Heart left ventricle (tissue), 16 donors: ENCODE measurements at regions not wholly inside any gene's neighbourhood (a gene's known extent, or its start where the extent isn't known, plus 50 kb on each side); places are given as distances from the start of the nearest gene placed in this dataset.

Source experiments
- ATAC-seq, 4 donors: fragments of 200-7000 bp; cut with Tn5 transposase; one replicate each; pipeline ENCODE4 v1.9.1; 2020 to 2022; ENCODE audit warnings: moderate library complexity in 4 of 4, mild to moderate bottlenecking in 3 of 4, moderate number of reproducible peaks in 1 of 4
- DNase-seq, 5 donors: peaks; one replicate each; pipeline ENCODE4 v3.0.0-alpha.2; 2020
- H3K27ac ChIP-seq, 12 donors: fragments of 200-600 bp; sonication (generic) in 4 of 12; one replicate each; pipeline versions ENCODE4 v1.5.0 to v1.8.0; 2016 to 2022; ENCODE audit warnings: mild to moderate bottlenecking in 2 of 12
- H3K27me3 ChIP-seq, 9 donors: fragments of 200-600 bp; sonication (generic) in 2 of 9; one replicate each; pipeline versions ENCODE4 v1.5.1 to v1.8.0; 2016 to 2022; ENCODE audit warnings: mild to moderate bottlenecking in 3 of 9
- H3K36me3 ChIP-seq, 9 donors: fragments of 200-600 bp; sonication (generic) in 2 of 9; one replicate each; pipeline versions ENCODE4 v1.5.0 to v1.8.0; 2018 to 2022; ENCODE audit warnings: mild to moderate bottlenecking in 2 of 9
- H3K4me1 ChIP-seq, 12 donors: fragments of 200-600 bp; sonication (generic) in 4 of 12; one replicate each; pipeline versions ENCODE4 v1.5.0 to v1.8.0; 2016 to 2022; ENCODE audit warnings: mild to moderate bottlenecking in 3 of 12
- H3K4me3 ChIP-seq, 12 donors: fragments of 200-600 bp; sonication (generic) in 4 of 12; one replicate each; pipeline versions ENCODE4 v1.5.0 to v1.8.0; 2017 to 2022; ENCODE audit warnings: mild to moderate bottlenecking in 9 of 12, moderate library complexity in 4 of 12
- H3K9me3 ChIP-seq, 12 donors: fragments of 200-600 bp; sonication (generic) in 4 of 12; one replicate each; pipeline versions ENCODE4 v1.5.0 to v1.8.0; 2016 to 2022; ENCODE audit warnings: mild to moderate bottlenecking in 1 of 12
- POLR2A ChIP-seq, 2 donors: fragments of 450-650 bp; IDR thresholded peaks; one replicate each; pipeline ENCODE4 v1.6.1; 2017; ENCODE audit warnings: antibody characterized with exemption in 2 of 2, mild to moderate bottlenecking in 2 of 2, moderate library complexity in 2 of 2
- WGBS, 4 donors: extraction: QIAGEN DNeasy Blood & Tissue Kit in 2 of 4; methylation state at CpG; one replicate each; pipeline versions ENCODE4 v1.1.5 to v1.1.7; 2013 to 2018; 5-methylcytosine and 5-hydroxymethylcytosine counted together
- intact Hi-C, 10 donors: fragments of 100-400 bp; cut with DNase I; formaldehyde crosslinking; loops; one replicate each; pipeline versions ENCODE4 v1.11.1 to v1.14.2; 2022
- TF ChIP-seq, protein P1 (sequence below), 12 donors: fragments of 200-600 bp; sonication (generic) in 4 of 12; IDR thresholded peaks; one replicate each; pipeline versions ENCODE4 v1.5.0 to v1.8.0; 2018 to 2022; ENCODE audit warnings: antibody characterized with exemption in 12 of 12, mild to moderate bottlenecking in 5 of 12
- donor health status: ischemic (EF 13 %, LVEDD 7.1; RV severe dilation, severe dysfunction).
- donor health status: healthy with polysubstance abuse.
- donor health status: DM: no; HTN: yes; CAD: no.
- donor health status: DM: no; HTN: no; CAD: no.
- donor health status: ischemic (EF 25% LVEDD 6.9; RV normal size, moderate dysfunction).
- donor health status: ischemic (EF 25% LVEDD 5.7; RV mildly dilated, moderate dysfunction).
- donor health status: healthy.
- donor health status: DM: yes; HTN: yes; CAD: no.
- donor health status: ischemic (EF 35%, LVEDD 5.7; RV mildly dilated, moderate dysfunction).
- donor health status: nonischemic (EF 11% LVEDD 7.7; RV severe dilation, severe dysfunction).
- donor health status: DM: yes; HTN: yes; CAD: no.
- donor health status: PGD.
- donor health status: ischemic (EF 29% LVEDD 5.4; RV normal size, mild dysfunction).
- donor health status: nonischemic (EF 23%, LVEDD 6.1; RV moderate dilation, normal function).

DNA sequence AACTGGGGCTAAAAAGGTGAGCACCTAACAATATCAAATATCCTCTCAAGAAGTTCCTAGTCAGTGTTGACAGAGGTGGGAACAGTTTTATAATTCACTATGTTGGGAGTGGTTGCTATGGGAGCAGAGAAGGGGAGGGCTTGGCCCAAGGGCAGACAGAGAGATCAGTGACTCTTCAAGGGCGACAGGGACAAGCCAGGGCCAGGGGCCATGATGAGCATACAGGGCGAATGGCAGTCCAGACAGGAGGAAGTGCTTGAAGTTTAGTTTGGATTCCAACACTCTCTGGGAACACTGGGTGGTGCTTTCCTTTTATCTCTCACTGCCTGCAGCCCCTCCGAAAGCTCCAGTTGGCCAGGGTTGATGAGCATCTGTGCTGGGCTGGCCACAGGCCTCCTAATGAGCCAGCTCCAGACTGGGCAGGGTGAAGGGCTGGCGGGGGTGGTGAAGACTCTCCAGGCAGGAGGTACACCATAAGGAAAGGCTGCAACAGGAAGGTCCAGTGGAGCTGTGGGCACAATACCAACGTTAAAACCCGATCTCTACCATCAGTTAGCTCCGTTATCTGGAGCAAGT, 111.3 kb downstream of the TMEM174 start:
- H3K27me3 ChIP-seq, result peaks cover 0 to 51% (median 4%) of the 10 kb centered on the region in 9 donors
- 65 to 84% (median 72%) methylated on average over 6 to 7 of the region's 7 CpGs for WGBS, 4 donors
- no peak overlapping the region for H3K27ac ChIP-seq
- ATAC-seq (no peak), DNase-seq (no peak)
- H3K9me3 ChIP-seq, result peaks cover 0 to 7% (median 0%) of the 10 kb centered on the region in 12 donors
- H3K4me1 ChIP-seq, result peaks cover 0 to 14% (median 0%) of the 10 kb centered on the region in 12 donors
- H3K4me3 ChIP-seq, result no peak overlapping the region
- H3K36me3 ChIP-seq, result no peaks in the 10 kb centered on the region
- no peak for TF ChIP-seq POLR2A (IDR thresholded peaks at IDR 0.05)
- intact Hi-C loops, result no loop called here

DNA sequence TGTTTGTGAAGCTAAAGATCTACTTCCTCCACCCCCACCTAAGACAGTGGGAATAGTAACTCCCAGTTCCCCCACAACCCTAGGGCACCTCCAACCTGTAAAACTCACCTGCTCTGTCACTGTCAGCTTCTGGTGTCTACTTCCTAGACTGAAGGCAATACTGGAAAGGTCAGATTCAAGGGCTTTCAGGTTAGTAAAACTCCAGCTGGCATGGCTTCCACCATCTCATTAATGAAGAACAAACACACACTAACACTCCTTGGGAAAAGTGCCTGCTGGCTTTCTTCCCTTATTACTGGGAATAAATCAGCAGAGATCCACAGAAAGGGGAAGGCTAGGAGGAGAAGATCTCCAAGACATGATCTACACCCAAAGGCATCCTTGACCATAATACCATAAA, 109.9 kb downstream of the TMEM174 start:
- TF ChIP-seq, protein P1, sequence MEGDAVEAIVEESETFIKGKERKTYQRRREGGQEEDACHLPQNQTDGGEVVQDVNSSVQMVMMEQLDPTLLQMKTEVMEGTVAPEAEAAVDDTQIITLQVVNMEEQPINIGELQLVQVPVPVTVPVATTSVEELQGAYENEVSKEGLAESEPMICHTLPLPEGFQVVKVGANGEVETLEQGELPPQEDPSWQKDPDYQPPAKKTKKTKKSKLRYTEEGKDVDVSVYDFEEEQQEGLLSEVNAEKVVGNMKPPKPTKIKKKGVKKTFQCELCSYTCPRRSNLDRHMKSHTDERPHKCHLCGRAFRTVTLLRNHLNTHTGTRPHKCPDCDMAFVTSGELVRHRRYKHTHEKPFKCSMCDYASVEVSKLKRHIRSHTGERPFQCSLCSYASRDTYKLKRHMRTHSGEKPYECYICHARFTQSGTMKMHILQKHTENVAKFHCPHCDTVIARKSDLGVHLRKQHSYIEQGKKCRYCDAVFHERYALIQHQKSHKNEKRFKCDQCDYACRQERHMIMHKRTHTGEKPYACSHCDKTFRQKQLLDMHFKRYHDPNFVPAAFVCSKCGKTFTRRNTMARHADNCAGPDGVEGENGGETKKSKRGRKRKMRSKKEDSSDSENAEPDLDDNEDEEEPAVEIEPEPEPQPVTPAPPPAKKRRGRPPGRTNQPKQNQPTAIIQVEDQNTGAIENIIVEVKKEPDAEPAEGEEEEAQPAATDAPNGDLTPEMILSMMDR (IDR thresholded peaks at IDR 0.05), result no peak
- no peak for TF ChIP-seq POLR2A (IDR thresholded peaks at IDR 0.05)

DNA sequence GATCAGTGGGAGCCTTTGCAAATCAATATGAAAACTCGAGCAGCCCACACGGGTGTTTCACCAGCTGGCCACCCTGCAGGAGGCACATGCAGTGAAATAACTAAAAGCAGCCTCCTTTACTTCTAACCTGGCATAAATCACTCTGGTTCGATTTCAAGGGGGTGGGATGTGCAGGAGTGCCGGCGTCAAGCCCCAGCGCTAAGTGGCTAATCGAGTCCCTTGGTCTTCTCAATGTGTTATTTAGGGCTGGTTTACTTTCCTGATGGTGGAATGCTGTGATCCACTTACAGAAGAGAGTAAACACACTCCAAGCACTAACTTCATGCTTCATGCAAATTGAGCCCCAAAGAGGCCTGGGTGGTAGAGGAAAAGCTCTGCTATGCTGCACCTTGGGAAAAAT, 109.4 kb downstream of the TMEM174 start:
- Histone ChIP-seq H3K4me3 (no peak overlapping the region), H3K4me1 (peaks cover 0 to 14% (median 0%) of the 10 kb centered on the region in 12 donors), H3K27ac (no peak overlapping the region), H3K27me3 (peaks cover 0 to 63% (median 3%) of the 10 kb centered on the region in 9 donors), H3K9me3 (peaks cover 0 to 7% (median 0%) of the 10 kb centered on the region in 12 donors), H3K36me3 (no peaks in the 10 kb centered on the region)
- TF ChIP-seq, protein P1 (IDR thresholded peaks at IDR 0.05), result no peak
- TF ChIP-seq POLR2A (IDR thresholded peaks at IDR 0.05), result no peak
- DNase-seq (no peak), ATAC-seq (no peak)
- 65 to 80% (median 72%) methylated on average over 7 of the region's 7 CpGs for WGBS, 4 donors
- intact Hi-C loops, result no loop called here

More for the DNA sequence above, 109.9 kb downstream of the TMEM174 start:
- peaks cover 0 to 7% (median 0%) of the 10 kb centered on the region in 12 donors for H3K9me3 ChIP-seq
- no peak for DNase-seq
- H3K27me3 ChIP-seq, result peaks cover 0 to 59% (median 3%) of the 10 kb centered on the region in 9 donors
- no peak overlapping the region for H3K4me3 ChIP-seq
- intact Hi-C loops, result no loop called here
- H3K4me1 ChIP-seq, result peaks cover 0 to 14% (median 0%) of the 10 kb centered on the region in 12 donors
- no peaks in the 10 kb centered on the region for H3K36me3 ChIP-seq
- H3K27ac ChIP-seq, result no peak overlapping the region
- ATAC-seq, result no peak

DNA sequence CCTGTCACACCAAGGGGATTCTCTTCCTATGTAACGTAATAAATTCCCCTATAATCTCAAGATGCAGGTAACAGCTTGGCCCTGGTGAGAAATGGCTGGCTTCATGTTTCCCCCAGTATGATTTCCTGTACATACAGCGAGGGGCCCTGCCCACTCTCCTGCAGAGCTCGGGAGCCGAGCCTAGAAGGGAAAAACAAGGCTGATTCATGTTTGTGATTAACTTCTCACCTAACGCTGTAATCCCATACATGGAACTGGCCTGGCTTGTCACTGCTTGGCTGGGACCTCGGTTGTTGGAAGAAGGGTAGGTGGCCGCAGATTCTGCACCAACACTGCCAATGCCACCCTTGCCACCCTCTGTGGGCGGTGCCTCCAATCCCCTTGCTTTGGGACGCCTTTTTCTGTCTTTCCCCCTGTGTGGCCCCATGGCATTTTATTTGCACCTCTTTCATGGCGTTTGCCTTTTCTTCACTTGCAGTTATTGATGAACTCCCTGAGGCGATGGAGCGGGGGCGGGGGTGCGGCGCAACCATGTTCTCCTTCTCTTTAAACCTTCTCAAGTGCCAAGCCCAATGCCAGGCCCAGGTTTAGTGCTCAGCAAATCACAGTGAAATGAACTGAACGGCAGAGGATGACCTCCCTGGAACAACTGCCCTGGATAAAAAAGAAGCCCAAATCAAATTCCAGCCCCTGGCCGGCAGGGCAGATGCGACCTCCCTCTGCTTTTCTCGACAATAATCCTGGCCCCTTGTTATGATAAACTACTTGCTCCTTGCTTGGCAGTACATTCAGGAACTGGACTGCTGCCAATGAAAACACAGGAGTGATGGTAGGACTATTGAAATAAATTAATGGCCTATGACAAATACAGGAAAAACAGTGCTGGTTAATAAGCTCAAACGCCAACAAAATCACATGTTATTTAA, 108.1 kb downstream of the TMEM174 start:
- peak in 3 of 5 donors; percentile 41 to 42 (median 42) for DNase-seq

More for the DNA sequence above, 108.1 kb downstream of the TMEM174 start:
- Histone ChIP-seq H3K4me1 (peaks cover 0 to 14% (median 0%) of the 10 kb centered on the region in 12 donors), H3K4me3 (no peak overlapping the region), H3K9me3 (no peaks in the 10 kb centered on the region), H3K36me3 (no peaks in the 10 kb centered on the region), H3K27ac (no peak overlapping the region), H3K27me3 (peaks cover 0 to 72% (median 3%) of the 10 kb centered on the region in 9 donors)
- ATAC-seq, result peak in 2 of 4 donors; percentile 45 to 73
- no peak for TF ChIP-seq POLR2A (IDR thresholded peaks at IDR 0.05)
- TF ChIP-seq, protein P1 (IDR thresholded peaks at IDR 0.05), result no peak
- WGBS, 4 donors, result 46 to 56% (median 47%) methylated on average over 20 of the region's 20 CpGs
- intact Hi-C loops, result no loop called here
